ENCODE measurements at regions not wholly inside any gene's neighbourhood (a gene's known extent, or its start where the extent isn't known, plus 50 kb on each side); places are given as distances from the start of the nearest gene placed in this dataset.

DNA sequence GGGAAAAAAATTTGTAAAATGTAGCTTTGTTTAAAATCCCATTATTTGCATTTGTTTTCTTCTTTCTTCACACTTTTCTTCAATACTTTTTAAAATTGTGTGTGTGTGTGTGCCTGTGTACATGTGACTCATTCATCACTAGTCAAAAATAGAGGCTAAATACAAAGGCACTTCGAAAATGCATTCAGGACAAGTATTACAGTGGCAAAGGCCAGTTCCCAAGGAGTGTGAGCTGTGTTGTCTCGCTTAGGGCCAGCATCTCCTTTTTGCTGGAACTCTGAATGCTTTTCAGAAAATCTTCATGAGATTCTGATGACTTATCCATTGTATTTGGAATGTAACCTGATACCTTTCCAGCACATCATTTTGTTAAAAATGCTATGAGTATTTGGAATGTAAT lies 288.5 kb upstream of the CNR1 start:
- H3K4me3 ChIP-seq = no peak overlapping the region
- 67 to 75% methylated on average over 2 of the region's 2 CpGs for WGBS, 2 donors
- intact Hi-C loops (cut with DNase I) = no loop called here
- H3K4me1 ChIP-seq = peaks cover 0 to 12% (median 4%) of the 10 kb centered on the region in 4 donors
- H3K27me3 ChIP-seq = no peaks in the 10 kb centered on the region
- DNase-seq = no peak
- no peaks in the 10 kb centered on the region for H3K9me3 ChIP-seq
- H3K36me3 ChIP-seq = no peaks in the 10 kb centered on the region
- TF ChIP-seq CTCF (IDR thresholded peaks at IDR 0.05) (no peak), POLR2AphosphoS5 (IDR thresholded peaks at IDR 0.05) (no peak), EP300 (IDR thresholded peaks at IDR 0.05) (no peak), POLR2A (IDR thresholded peaks at IDR 0.05) (no peak)
- H3K27ac ChIP-seq = no peak overlapping the region

DNA sequence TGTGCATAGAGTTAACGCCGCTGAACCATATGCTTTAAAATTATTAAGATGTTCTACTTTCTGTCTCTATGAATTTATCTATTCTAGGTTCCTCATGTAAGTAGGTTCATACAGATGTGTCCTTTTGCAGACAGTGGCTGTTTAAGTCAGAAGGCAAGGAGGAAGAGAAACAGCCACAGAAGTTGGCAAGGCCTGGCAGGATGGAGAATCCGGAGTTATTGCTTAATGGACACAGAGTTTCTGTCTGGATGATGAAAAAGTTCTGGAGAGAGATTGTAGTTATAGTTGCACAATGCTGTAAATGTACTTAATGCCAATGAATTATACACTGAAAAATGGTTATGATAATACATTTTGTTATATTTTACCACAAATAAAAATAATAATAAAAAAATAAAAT lies 283.6 kb upstream of the CNR1 start:
- Histone ChIP-seq H3K9me3 (no peaks in the 10 kb centered on the region), H3K27ac (no peak overlapping the region), H3K4me1 (no peaks in the 10 kb centered on the region), H3K4me3 (no peak overlapping the region), H3K36me3 (no peaks in the 10 kb centered on the region), H3K27me3 (no peaks in the 10 kb centered on the region)
- peak in 1 of 4 donors; percentile 14 for TF ChIP-seq POLR2AphosphoS5 (IDR thresholded peaks at IDR 0.05)
- no peak for TF ChIP-seq EP300 (IDR thresholded peaks at IDR 0.05)
- no peak for TF ChIP-seq CTCF (IDR thresholded peaks at IDR 0.05)
- TF ChIP-seq POLR2A (IDR thresholded peaks at IDR 0.05) = no peak
- WGBS, 2 donors = 93 to 94% methylated on average over 3 of the region's 3 CpGs
- DNase-seq = no peak
- intact Hi-C loops (cut with DNase I) = no loop called here

DNA sequence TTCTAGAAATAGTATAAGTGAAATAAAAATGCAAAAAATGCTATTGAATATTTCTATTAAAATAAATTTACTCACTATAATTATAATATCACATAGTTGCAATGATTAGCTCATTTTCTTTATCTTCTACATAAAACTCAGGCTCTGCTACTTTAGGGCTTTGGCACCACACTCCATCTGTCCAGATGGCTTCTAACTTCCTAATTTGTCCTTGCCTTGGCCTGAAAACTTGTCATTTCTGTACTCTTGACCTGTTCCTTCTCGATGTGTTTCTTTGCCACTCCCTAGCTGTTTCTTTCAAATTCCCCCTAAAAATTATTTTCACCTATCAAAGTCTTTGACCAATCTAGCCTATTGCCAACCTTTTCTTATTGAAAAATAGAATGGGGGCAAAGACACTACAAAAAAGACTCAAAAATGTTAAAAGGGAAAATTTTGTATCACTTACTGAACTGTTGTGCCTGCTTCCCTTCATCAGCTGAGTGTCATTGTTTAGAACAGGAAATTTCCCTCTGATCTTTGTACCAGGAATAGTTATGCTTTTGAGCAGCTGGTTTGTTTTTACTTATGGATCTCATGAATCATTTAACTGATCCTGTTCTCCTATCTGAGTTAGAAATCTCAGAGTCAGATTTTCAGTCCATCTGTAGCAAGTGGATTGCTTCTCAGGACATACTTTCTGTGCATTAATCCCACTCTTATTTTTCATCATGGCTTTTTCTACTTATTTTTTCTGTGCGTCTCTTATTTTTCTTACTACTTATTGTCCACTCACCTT lies 279.2 kb upstream of the CNR1 start:
- H3K4me1 ChIP-seq = no peaks in the 10 kb centered on the region
- H3K27ac ChIP-seq = no peak overlapping the region
- no peak overlapping the region for H3K4me3 ChIP-seq
- WGBS, 2 donors = 61 to 71% methylated on average over 2 of the region's 2 CpGs
- DNase-seq = no peak
- H3K27me3 ChIP-seq = no peaks in the 10 kb centered on the region
- H3K36me3 ChIP-seq = no peaks in the 10 kb centered on the region
- H3K9me3 ChIP-seq = no peaks in the 10 kb centered on the region
- TF ChIP-seq CTCF (IDR thresholded peaks at IDR 0.05) = no peak
- TF ChIP-seq EP300 (IDR thresholded peaks at IDR 0.05) = no peak
- TF ChIP-seq POLR2A (IDR thresholded peaks at IDR 0.05) = no peak
- TF ChIP-seq POLR2AphosphoS5 (IDR thresholded peaks at IDR 0.05) = no peak
- intact Hi-C loops (cut with DNase I) = no loop called here

- H3K4me1 ChIP-seq = no peaks in the 10 kb centered on the region
- H3K4me3 ChIP-seq = no peak overlapping the region
- H3K36me3 ChIP-seq = no peaks in the 10 kb centered on the region
- H3K27ac ChIP-seq = no peak overlapping the region
- DNase-seq = no peak
- TF ChIP-seq CTCF (IDR thresholded peaks at IDR 0.05) (no peak), POLR2AphosphoS5 (IDR thresholded peaks at IDR 0.05) (no peak), POLR2A (IDR thresholded peaks at IDR 0.05) (no peak), EP300 (IDR thresholded peaks at IDR 0.05) (no peak)
- H3K27me3 ChIP-seq = no peaks in the 10 kb centered on the region
- no peaks in the 10 kb centered on the region for H3K9me3 ChIP-seq
- WGBS, 2 donors = 60 to 79% methylated on average over 1 of the region's 1 CpG
- intact Hi-C loops (cut with DNase I) = no loop called here
Observed at GRCh38 chr6:88443554-88443953, 277.4 kb upstream of the CNR1 start.

GRCh38 chr6:88442737-88443136 lies 276.6 kb upstream of the CNR1 start:
- WGBS, 2 donors = 85 to 88% methylated on average over 4 of the region's 4 CpGs
- TF ChIP-seq POLR2AphosphoS5 (IDR thresholded peaks at IDR 0.05) (no peak), CTCF (IDR thresholded peaks at IDR 0.05) (no peak), EP300 (IDR thresholded peaks at IDR 0.05) (no peak), POLR2A (IDR thresholded peaks at IDR 0.05) (no peak)
- H3K9me3 ChIP-seq = no peaks in the 10 kb centered on the region
- no peaks in the 10 kb centered on the region for H3K36me3 ChIP-seq
- H3K4me1 ChIP-seq = no peaks in the 10 kb centered on the region
- H3K4me3 ChIP-seq = no peak overlapping the region
- H3K27me3 ChIP-seq = no peaks in the 10 kb centered on the region
- intact Hi-C loops (cut with DNase I) = no loop called here
- DNase-seq = no peak
- H3K27ac ChIP-seq = no peak overlapping the region
